ENCODE measurements at regions not wholly inside any gene's neighbourhood (a gene's known extent, or its start where the extent isn't known, plus 50 kb on each side); places are given as distances from the start of the nearest gene placed in this dataset.
"Not testable (repeated sequence)": the region's sequence is repeated elsewhere in the genome, so short reads cannot be mapped to it uniquely, and the experiment has no call there.

DNA sequence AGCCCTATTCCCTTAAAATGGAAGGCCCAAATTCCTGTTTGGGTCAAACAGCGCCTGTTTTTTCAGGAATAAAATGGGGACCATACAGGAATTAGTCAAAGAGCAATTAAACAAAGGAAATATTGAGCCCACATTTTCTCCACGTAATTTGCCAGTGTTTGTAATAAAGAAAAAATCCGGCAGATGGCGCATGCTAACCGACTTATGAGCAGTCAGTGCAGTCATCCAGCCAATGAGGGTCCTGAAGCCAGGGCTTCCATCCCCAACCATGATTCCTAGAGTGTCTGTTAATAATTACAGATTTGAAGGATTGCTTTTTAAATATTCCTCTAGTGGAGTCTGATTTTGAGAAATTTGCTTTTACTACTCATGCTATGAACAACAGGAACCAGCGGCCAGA, 103.7 kb downstream of the HSFY2 start:
- Histone ChIP-seq H3K79me2 (ENCODE audit: control insufficient read depth, insufficient read depth, low read length) (no peaks in the 10 kb centered on the region), H3K27me3 (ENCODE audit: control insufficient read depth, insufficient read depth, low read length) (no peaks in the 10 kb centered on the region), H2AFZ (ENCODE audit: low read length) (no peak overlapping the region), H3K9ac (ENCODE audit: insufficient read depth, low read length) (no peak overlapping the region), H3K27ac (ENCODE audit: insufficient read depth, low read length) (no peak overlapping the region), H3K4me3 (replicated peaks in 1 of 4; ENCODE audit: control extremely low read depth in 1 of 4, insufficient read depth in 1 of 4, low read depth in 3 of 4, low read length in 4 of 4) (no peak overlapping the region), H3K4me2 (ENCODE audit: extremely low read depth, insufficient read depth, low read length) (no peak overlapping the region), H3K36me3 (ENCODE audit: control insufficient read depth, insufficient read depth, low read length) (no peaks in the 10 kb centered on the region), H4K20me1 (ENCODE audit: control insufficient read depth, extremely low read depth, insufficient read depth, low read length) (no peaks in the 10 kb centered on the region), H3K4me1 (ENCODE audit: control insufficient read depth, extremely low read depth, insufficient read depth, low read length) (no peaks in the 10 kb centered on the region), H3K9me3 (ENCODE audit: control insufficient read depth, insufficient read depth, low read depth, low read length) (no peaks in the 10 kb centered on the region)
- TF ChIP-seq, protein P1, sequence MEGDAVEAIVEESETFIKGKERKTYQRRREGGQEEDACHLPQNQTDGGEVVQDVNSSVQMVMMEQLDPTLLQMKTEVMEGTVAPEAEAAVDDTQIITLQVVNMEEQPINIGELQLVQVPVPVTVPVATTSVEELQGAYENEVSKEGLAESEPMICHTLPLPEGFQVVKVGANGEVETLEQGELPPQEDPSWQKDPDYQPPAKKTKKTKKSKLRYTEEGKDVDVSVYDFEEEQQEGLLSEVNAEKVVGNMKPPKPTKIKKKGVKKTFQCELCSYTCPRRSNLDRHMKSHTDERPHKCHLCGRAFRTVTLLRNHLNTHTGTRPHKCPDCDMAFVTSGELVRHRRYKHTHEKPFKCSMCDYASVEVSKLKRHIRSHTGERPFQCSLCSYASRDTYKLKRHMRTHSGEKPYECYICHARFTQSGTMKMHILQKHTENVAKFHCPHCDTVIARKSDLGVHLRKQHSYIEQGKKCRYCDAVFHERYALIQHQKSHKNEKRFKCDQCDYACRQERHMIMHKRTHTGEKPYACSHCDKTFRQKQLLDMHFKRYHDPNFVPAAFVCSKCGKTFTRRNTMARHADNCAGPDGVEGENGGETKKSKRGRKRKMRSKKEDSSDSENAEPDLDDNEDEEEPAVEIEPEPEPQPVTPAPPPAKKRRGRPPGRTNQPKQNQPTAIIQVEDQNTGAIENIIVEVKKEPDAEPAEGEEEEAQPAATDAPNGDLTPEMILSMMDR (conservative IDR thresholded peaks at IDR 0.05 in 1 of 2, IDR thresholded peaks at IDR 0.05 in 1 of 2; ENCODE audit: low read depth in 1 of 2, low read length in 2 of 2): peak; percentile 28 to 33
- TF ChIP-seq EZH2 (IDR thresholded peaks at IDR 0.05; ENCODE audit: low read length, missing control alignments): no peak
- DNase-seq (ENCODE audit: low read depth in 2 of 2): peak in 1 of 2 donors; percentile 29

DNA sequence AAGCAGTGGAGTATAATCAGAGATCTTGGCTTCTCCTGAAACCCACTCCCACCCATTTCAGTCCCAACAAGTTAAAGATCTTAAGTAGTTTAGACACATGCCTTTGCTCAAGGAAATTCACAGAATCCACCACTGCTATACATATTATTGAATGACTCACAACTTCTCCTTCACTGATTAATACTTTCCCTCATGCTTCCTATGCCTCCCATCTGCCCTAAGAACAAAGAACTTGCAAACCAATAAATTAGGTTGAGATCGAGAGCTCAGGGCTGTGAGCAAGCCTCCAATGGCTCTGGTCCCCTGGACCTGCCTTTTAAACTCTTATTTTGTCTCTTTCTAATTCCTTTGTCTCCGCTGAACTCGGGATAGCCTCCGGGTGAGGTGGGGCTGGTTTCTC, 101.6 kb downstream of the HSFY2 start:
- Histone ChIP-seq H3K4me3 (replicated peaks in 1 of 4; ENCODE audit: control extremely low read depth in 1 of 4, insufficient read depth in 1 of 4, low read depth in 3 of 4, low read length in 4 of 4) (no peak overlapping the region), H2AFZ (ENCODE audit: low read length) (no peak overlapping the region), H3K27ac (ENCODE audit: insufficient read depth, low read length) (no peak overlapping the region), H3K4me1 (ENCODE audit: control insufficient read depth, extremely low read depth, insufficient read depth, low read length) (no peaks in the 10 kb centered on the region), H3K36me3 (ENCODE audit: control insufficient read depth, insufficient read depth, low read length) (no peaks in the 10 kb centered on the region), H3K4me2 (ENCODE audit: extremely low read depth, insufficient read depth, low read length) (no peak overlapping the region), H3K9ac (ENCODE audit: insufficient read depth, low read length) (no peak overlapping the region), H3K27me3 (ENCODE audit: control insufficient read depth, insufficient read depth, low read length) (no peaks in the 10 kb centered on the region), H4K20me1 (ENCODE audit: control insufficient read depth, extremely low read depth, insufficient read depth, low read length) (no peaks in the 10 kb centered on the region), H3K79me2 (ENCODE audit: control insufficient read depth, insufficient read depth, low read length) (no peaks in the 10 kb centered on the region), H3K9me3 (ENCODE audit: control insufficient read depth, insufficient read depth, low read depth, low read length) (no peaks in the 10 kb centered on the region)
- no peak for TF ChIP-seq EZH2 (IDR thresholded peaks at IDR 0.05; ENCODE audit: low read length, missing control alignments)
- TF ChIP-seq, protein P1 (conservative IDR thresholded peaks at IDR 0.05 in 1 of 2, IDR thresholded peaks at IDR 0.05 in 1 of 2; ENCODE audit: low read depth in 1 of 2, low read length in 2 of 2): no peak
- no peak for DNase-seq (ENCODE audit: low read depth in 2 of 2)

DNA sequence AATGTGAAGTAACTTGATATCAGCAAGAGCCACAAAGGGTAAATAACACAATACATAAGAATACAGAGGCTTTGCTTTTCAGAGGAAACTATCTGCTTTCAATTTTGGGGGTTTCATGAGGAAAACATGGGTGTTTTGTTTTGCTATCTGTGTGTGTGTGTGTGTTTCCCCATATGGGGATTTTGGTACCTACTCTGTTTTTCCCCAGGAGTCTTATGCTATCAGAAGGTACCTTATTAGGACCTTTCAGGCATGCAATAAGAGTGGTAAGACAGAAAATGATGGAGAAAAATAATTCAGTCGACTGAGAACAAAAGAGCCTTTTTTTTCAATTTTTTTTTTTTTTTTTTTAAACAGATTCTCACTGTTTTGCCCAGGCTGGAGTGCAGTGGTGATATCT, 87.5 kb downstream of the HSFY2 start:
- H3K9ac ChIP-seq (ENCODE audit: insufficient read depth, low read length); H2AFZ ChIP-seq (ENCODE audit: low read length); H3K27me3 ChIP-seq (ENCODE audit: control insufficient read depth, insufficient read depth, low read length); H3K36me3 ChIP-seq (ENCODE audit: control insufficient read depth, insufficient read depth, low read length); H3K4me2 ChIP-seq (ENCODE audit: extremely low read depth, insufficient read depth, low read length); H3K79me2 ChIP-seq (ENCODE audit: control insufficient read depth, insufficient read depth, low read length); H3K4me3 ChIP-seq (replicated peaks in 1 of 4; ENCODE audit: control extremely low read depth in 1 of 4, insufficient read depth in 1 of 4, low read depth in 3 of 4, low read length in 4 of 4); H4K20me1 ChIP-seq (ENCODE audit: control insufficient read depth, extremely low read depth, insufficient read depth, low read length); H3K27ac ChIP-seq (ENCODE audit: insufficient read depth, low read length); DNase-seq (ENCODE audit: low read depth in 2 of 2); H3K4me1 ChIP-seq (ENCODE audit: control insufficient read depth, extremely low read depth, insufficient read depth, low read length); H3K9me3 ChIP-seq (ENCODE audit: control insufficient read depth, insufficient read depth, low read depth, low read length): not testable (repeated sequence)

DNA sequence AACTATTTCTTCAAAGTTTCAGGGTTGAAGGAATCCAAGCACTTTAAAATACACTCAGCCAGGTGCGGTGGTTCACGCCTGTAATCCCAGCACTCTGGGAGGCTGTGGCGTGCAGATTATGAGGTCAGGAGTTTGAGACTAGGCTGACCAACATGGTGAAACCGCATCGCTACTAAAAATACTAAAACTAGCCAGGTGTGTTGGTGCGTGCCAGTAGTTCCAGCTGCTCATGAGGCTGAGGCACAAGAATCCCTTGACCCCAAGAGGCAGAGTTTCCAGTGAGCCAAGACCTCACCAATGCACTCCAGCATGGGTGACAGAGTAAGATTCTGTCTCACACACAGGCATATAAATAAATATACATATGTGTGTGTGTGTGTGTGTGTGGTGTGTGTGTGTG, 85.2 kb downstream of the HSFY2 start:
- H3K27me3 ChIP-seq (ENCODE audit: control insufficient read depth, insufficient read depth, low read length); H3K27ac ChIP-seq (ENCODE audit: insufficient read depth, low read length): not testable (repeated sequence)

DNA sequence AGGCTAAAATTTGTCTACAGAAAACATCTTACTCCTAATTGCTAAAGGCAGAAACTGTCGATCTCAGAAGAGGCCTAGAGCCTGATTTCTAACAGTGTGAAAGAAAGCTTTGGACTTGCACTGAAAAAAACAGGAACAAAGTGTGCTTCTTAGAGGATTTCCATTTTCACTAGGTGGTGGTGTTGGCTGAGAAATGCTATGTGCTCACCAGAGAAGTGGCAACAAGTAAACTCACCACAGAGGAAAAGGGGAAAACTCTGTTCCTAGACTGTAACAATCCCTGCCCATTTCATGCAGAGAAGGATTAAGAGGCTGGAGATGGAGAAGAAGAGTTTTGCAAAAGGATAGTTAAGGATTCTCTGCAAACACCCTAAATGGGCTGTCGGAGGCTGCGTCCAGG, 84.1 kb downstream of the HSFY2 start:
- not testable (repeated sequence) for H3K4me1 ChIP-seq (ENCODE audit: control insufficient read depth, extremely low read depth, insufficient read depth, low read length); H3K9me3 ChIP-seq (ENCODE audit: control insufficient read depth, insufficient read depth, low read depth, low read length); H3K27ac ChIP-seq (ENCODE audit: insufficient read depth, low read length); H3K36me3 ChIP-seq (ENCODE audit: control insufficient read depth, insufficient read depth, low read length); DNase-seq (ENCODE audit: low read depth in 2 of 2); H3K9ac ChIP-seq (ENCODE audit: insufficient read depth, low read length); H3K4me3 ChIP-seq (replicated peaks in 1 of 4; ENCODE audit: control extremely low read depth in 1 of 4, insufficient read depth in 1 of 4, low read depth in 3 of 4, low read length in 4 of 4); H4K20me1 ChIP-seq (ENCODE audit: control insufficient read depth, extremely low read depth, insufficient read depth, low read length); H3K79me2 ChIP-seq (ENCODE audit: control insufficient read depth, insufficient read depth, low read length); H3K4me2 ChIP-seq (ENCODE audit: extremely low read depth, insufficient read depth, low read length); H2AFZ ChIP-seq (ENCODE audit: low read length); H3K27me3 ChIP-seq (ENCODE audit: control insufficient read depth, insufficient read depth, low read length)

More for the DNA sequence above, 85.2 kb downstream of the HSFY2 start:
- DNase-seq (ENCODE audit: low read depth in 2 of 2); H3K36me3 ChIP-seq (ENCODE audit: control insufficient read depth, insufficient read depth, low read length); H3K4me3 ChIP-seq (replicated peaks in 1 of 4; ENCODE audit: control extremely low read depth in 1 of 4, insufficient read depth in 1 of 4, low read depth in 3 of 4, low read length in 4 of 4); H2AFZ ChIP-seq (ENCODE audit: low read length); H3K4me2 ChIP-seq (ENCODE audit: extremely low read depth, insufficient read depth, low read length); H4K20me1 ChIP-seq (ENCODE audit: control insufficient read depth, extremely low read depth, insufficient read depth, low read length); H3K9ac ChIP-seq (ENCODE audit: insufficient read depth, low read length); H3K79me2 ChIP-seq (ENCODE audit: control insufficient read depth, insufficient read depth, low read length); H3K9me3 ChIP-seq (ENCODE audit: control insufficient read depth, insufficient read depth, low read depth, low read length); H3K4me1 ChIP-seq (ENCODE audit: control insufficient read depth, extremely low read depth, insufficient read depth, low read length): not testable (repeated sequence)
